ENCODE measurements at regions not wholly inside any gene's neighbourhood (a gene's known extent, or its start where the extent isn't known, plus 50 kb on each side); places are given as distances from the start of the nearest gene placed in this dataset.

- Histone ChIP-seq H3K4me3 (ENCODE audit: low read length, poor library complexity, severe bottlenecking) (no peak overlapping the region), H3K4me1 (ENCODE audit: insufficient read depth, low read length, poor library complexity, severe bottlenecking) (no peaks in the 10 kb centered on the region), H3K4me2 (ENCODE audit: low read depth, low read length, poor library complexity, severe bottlenecking) (no peak overlapping the region), H3K79me2 (ENCODE audit: insufficient read depth, low read length) (no peaks in the 10 kb centered on the region), H3K9ac (ENCODE audit: low read depth, low read length, poor library complexity, severe bottlenecking) (no peak overlapping the region), H3K9me3 (ENCODE audit: insufficient read depth, low read depth, low read length) (no peaks in the 10 kb centered on the region), H4K20me1 (ENCODE audit: insufficient read depth, low read length, poor library complexity, severe bottlenecking) (no peaks in the 10 kb centered on the region), H3K9me2 (replicated peaks; ENCODE audit: low read depth, low read length) (no peaks in the 10 kb centered on the region), H3K36me3 (ENCODE audit: insufficient read depth, low read length) (no peaks in the 10 kb centered on the region), H3F3A (ENCODE audit: low read depth) (no peaks in the 10 kb centered on the region), H3K27me3 (ENCODE audit: insufficient read depth, low read length, poor library complexity, severe bottlenecking) (no peaks in the 10 kb centered on the region), H2AFZ (ENCODE audit: low read length) (no peak overlapping the region)
- TF ChIP-seq EZH2phosphoT487 (IDR thresholded peaks at IDR 0.05; ENCODE audit: borderline replicate concordance) (no peak), CTCF (conservative IDR thresholded peaks at IDR 0.05; ENCODE audit: low read length) (no peak)
Observed at GRCh38 chr4:157999723-158000122, 173.1 kb downstream of the GASK1B start.

GRCh38 chr4:157997296-157997695 is 175.5 kb downstream of the GASK1B start:
- H3K4me2 ChIP-seq (ENCODE audit: low read depth, low read length, poor library complexity, severe bottlenecking) = no peak overlapping the region
- H3K9me3 ChIP-seq (ENCODE audit: insufficient read depth, low read depth, low read length) = no peaks in the 10 kb centered on the region
- no peaks in the 10 kb centered on the region for H3K4me1 ChIP-seq (ENCODE audit: insufficient read depth, low read length, poor library complexity, severe bottlenecking)
- no peaks in the 10 kb centered on the region for H4K20me1 ChIP-seq (ENCODE audit: insufficient read depth, low read length, poor library complexity, severe bottlenecking)
- H3K9ac ChIP-seq (ENCODE audit: low read depth, low read length, poor library complexity, severe bottlenecking) = no peak overlapping the region
- H3K36me3 ChIP-seq (ENCODE audit: insufficient read depth, low read length) = no peaks in the 10 kb centered on the region
- H3K4me3 ChIP-seq (ENCODE audit: low read length, poor library complexity, severe bottlenecking) = no peak overlapping the region
- no peaks in the 10 kb centered on the region for H3K79me2 ChIP-seq (ENCODE audit: insufficient read depth, low read length)
- H3K27me3 ChIP-seq (ENCODE audit: insufficient read depth, low read length, poor library complexity, severe bottlenecking) = no peaks in the 10 kb centered on the region
- TF ChIP-seq CTCF (conservative IDR thresholded peaks at IDR 0.05; ENCODE audit: low read length) = no peak
- no peak for TF ChIP-seq EZH2phosphoT487 (IDR thresholded peaks at IDR 0.05; ENCODE audit: borderline replicate concordance)
- no peaks in the 10 kb centered on the region for H3K9me2 ChIP-seq (replicated peaks; ENCODE audit: low read depth, low read length)
- no peaks in the 10 kb centered on the region for H3F3A ChIP-seq (ENCODE audit: low read depth)
- H2AFZ ChIP-seq (ENCODE audit: low read length) = no peak overlapping the region

- H3F3A ChIP-seq (ENCODE audit: low read depth) = no peaks in the 10 kb centered on the region
- no peaks in the 10 kb centered on the region for H3K4me1 ChIP-seq (ENCODE audit: insufficient read depth, low read length, poor library complexity, severe bottlenecking)
- H3K27me3 ChIP-seq (ENCODE audit: insufficient read depth, low read length, poor library complexity, severe bottlenecking) = no peaks in the 10 kb centered on the region
- no peaks in the 10 kb centered on the region for H3K79me2 ChIP-seq (ENCODE audit: insufficient read depth, low read length)
- H3K4me3 ChIP-seq (ENCODE audit: low read length, poor library complexity, severe bottlenecking) = no peak overlapping the region
- H3K36me3 ChIP-seq (ENCODE audit: insufficient read depth, low read length) = no peaks in the 10 kb centered on the region
- no peak overlapping the region for H3K4me2 ChIP-seq (ENCODE audit: low read depth, low read length, poor library complexity, severe bottlenecking)
- TF ChIP-seq CTCF (conservative IDR thresholded peaks at IDR 0.05; ENCODE audit: low read length) (no peak), EZH2phosphoT487 (IDR thresholded peaks at IDR 0.05; ENCODE audit: borderline replicate concordance) (no peak)
- H3K9me3 ChIP-seq (ENCODE audit: insufficient read depth, low read depth, low read length) = no peaks in the 10 kb centered on the region
- no peak overlapping the region for H3K9ac ChIP-seq (ENCODE audit: low read depth, low read length, poor library complexity, severe bottlenecking)
- H4K20me1 ChIP-seq (ENCODE audit: insufficient read depth, low read length, poor library complexity, severe bottlenecking) = no peaks in the 10 kb centered on the region
- no peak overlapping the region for H2AFZ ChIP-seq (ENCODE audit: low read length)
- H3K9me2 ChIP-seq (replicated peaks; ENCODE audit: low read depth, low read length) = no peaks in the 10 kb centered on the region
Observed at GRCh38 chr4:157996061-157997028, 176.5 kb downstream of the GASK1B start.

Data from Loucy (cell line).